ENCODE measurements at regions not wholly inside any gene's neighbourhood (a gene's known extent, or its start where the extent isn't known, plus 50 kb on each side); places are given as distances from the start of the nearest gene placed in this dataset.

DNA sequence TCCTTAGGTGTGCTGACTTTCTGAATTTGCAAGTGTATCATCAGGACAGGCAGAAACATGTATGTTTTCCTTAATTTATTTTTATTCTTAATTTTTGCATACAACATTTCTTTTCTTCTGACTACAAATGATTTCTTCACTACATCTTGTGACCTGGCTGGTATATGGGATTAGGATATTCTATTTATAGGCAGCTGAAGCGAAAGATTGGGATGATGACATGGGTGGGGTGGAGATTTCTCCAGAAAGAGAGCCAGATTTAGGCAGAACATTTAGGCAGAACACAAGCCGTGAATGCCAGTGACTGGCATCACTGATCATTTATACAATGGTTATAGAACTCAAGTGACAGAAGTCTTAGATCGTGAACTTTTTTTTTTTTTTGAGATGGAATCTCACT is 256.7 kb downstream of the KLF6 start:
- DNase-seq = no peak

DNA sequence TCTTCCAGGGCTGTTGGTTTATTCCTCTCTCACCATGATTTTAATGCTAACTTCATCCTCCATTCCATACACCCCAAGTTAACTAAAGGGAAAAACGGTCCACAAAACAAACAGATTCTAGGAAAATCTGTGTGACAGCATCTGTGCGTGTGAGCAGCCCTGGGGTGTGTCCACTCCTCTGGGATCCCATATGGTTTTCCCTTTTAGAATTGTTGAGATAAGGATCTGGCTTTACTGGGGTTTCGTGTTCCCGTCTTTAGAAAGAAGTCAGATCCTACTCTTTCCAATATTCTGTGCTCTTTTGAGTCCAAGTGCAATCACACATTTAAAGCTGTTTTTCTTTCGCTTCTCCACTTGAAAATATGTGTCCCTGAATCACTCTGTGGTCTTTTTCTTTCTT is 257.1 kb downstream of the KLF6 start:
- Histone ChIP-seq H3K4me1 (no peaks in the 10 kb centered on the region), H3K36me3 (no peaks in the 10 kb centered on the region), H3K4me3 (no peak overlapping the region), H3K9me3 (no peaks in the 10 kb centered on the region), H3K27me3 (no peaks in the 10 kb centered on the region), H3K27ac (no peak overlapping the region)
- WGBS (ENCODE audit: insufficient coverage, low coverage, low lambda C conversion rate, missing lambda C conversion rate) = 65% methylated on average over 5 of the region's 5 CpGs
- intact Hi-C loops (cut with DNase I) = no loop called here
- DNase-seq (no peak), ATAC-seq (no peak)
- TF ChIP-seq, protein P1, sequence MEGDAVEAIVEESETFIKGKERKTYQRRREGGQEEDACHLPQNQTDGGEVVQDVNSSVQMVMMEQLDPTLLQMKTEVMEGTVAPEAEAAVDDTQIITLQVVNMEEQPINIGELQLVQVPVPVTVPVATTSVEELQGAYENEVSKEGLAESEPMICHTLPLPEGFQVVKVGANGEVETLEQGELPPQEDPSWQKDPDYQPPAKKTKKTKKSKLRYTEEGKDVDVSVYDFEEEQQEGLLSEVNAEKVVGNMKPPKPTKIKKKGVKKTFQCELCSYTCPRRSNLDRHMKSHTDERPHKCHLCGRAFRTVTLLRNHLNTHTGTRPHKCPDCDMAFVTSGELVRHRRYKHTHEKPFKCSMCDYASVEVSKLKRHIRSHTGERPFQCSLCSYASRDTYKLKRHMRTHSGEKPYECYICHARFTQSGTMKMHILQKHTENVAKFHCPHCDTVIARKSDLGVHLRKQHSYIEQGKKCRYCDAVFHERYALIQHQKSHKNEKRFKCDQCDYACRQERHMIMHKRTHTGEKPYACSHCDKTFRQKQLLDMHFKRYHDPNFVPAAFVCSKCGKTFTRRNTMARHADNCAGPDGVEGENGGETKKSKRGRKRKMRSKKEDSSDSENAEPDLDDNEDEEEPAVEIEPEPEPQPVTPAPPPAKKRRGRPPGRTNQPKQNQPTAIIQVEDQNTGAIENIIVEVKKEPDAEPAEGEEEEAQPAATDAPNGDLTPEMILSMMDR (IDR thresholded peaks at IDR 0.05) = no peak
- no peak for TF ChIP-seq POLR2A (IDR thresholded peaks at IDR 0.05)

More for the DNA sequence above, 256.7 kb downstream of the KLF6 start:
- 61% methylated on average over 3 of the region's 3 CpGs for WGBS (ENCODE audit: insufficient coverage, low coverage, low lambda C conversion rate, missing lambda C conversion rate)
- TF ChIP-seq, protein P1 (IDR thresholded peaks at IDR 0.05) = no peak
- TF ChIP-seq POLR2A (IDR thresholded peaks at IDR 0.05) = no peak
- H3K4me1 ChIP-seq = no peaks in the 10 kb centered on the region
- H3K27me3 ChIP-seq = no peaks in the 10 kb centered on the region
- no peak overlapping the region for H3K27ac ChIP-seq
- H3K36me3 ChIP-seq = no peaks in the 10 kb centered on the region
- H3K4me3 ChIP-seq = no peak overlapping the region
- ATAC-seq = no peak
- H3K9me3 ChIP-seq = no peaks in the 10 kb centered on the region
- intact Hi-C loops (cut with DNase I) = no loop called here

DNA sequence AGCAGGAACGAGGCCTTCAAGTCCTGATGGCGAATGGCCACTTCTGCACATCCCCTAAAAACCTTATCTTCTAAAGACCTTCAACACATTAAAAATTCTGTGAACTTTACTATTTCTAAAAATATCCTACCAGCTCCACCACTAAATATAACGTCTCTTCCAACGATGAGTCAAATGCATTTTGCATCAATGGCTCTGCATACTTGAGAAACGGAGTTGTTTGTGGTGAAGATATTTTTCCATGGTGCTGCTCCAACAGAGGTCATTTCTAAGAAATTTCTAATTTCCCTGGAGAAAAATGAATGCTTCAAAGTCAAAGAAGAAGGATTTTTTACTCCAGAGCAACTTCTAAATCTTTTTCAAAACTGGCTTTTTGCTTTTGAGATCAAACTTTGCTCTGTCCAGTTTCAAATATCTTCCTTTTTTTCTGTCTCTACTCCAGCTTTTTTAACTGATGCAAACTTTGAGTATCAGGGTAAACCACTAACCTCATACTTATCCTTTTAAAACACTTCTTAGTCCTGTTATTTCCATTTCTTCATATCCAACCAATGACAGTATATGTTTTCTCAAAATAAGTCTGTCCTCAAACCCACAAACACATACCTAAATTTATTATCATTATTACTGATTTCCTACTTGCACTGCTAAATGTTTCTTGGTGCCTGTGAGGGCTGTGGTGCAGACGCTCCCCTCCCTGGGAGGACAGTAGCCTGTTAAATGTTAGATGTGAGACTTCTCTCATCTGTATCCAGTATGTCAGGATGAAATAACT is 258.1 kb downstream of the KLF6 start:
- intact Hi-C loops (cut with DNase I) = no loop called here
- ATAC-seq (no peak), DNase-seq (no peak)
- Histone ChIP-seq H3K36me3 (no peaks in the 10 kb centered on the region), H3K27ac (no peak overlapping the region), H3K9me3 (no peaks in the 10 kb centered on the region), H3K4me3 (no peak overlapping the region), H3K27me3 (no peaks in the 10 kb centered on the region), H3K4me1 (no peaks in the 10 kb centered on the region)
- WGBS (ENCODE audit: insufficient coverage, low coverage, low lambda C conversion rate, missing lambda C conversion rate) = 70% methylated on average over 4 of the region's 6 CpGs
- TF ChIP-seq, protein P1 (IDR thresholded peaks at IDR 0.05) = no peak

DNA sequence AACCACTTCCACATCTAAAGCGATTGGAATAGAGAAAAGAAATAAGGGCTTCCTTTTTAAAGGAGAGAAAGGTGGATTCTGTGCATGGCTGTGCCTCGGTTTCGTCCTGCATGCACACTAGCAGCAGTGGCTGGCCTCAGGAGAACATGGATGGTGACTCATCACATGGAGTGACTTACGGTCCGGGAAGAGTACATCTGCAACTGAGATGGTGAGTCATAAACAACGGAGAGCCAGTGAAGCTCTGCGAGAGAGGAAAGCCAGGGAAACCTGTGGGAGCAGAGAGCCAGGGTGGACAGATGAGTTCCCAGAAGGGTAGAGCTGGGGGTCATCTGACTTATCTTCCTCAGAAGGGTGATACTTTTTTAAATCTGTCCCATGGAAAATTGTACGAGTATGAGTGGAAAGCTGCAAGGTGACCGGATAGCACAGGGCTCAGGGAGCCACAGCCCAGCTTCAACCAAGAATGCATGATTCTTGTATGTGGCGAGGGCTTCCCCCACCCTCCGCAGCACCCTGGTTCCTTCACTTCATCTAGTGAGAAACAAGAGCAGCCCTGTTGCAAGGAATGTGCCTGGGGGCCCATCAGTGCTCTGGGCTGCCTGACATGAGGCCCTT is 259.1 kb downstream of the KLF6 start:
- Histone ChIP-seq H3K4me1 (no peaks in the 10 kb centered on the region), H3K27ac (no peak overlapping the region), H3K36me3 (no peaks in the 10 kb centered on the region), H3K27me3 (no peaks in the 10 kb centered on the region), H3K9me3 (no peaks in the 10 kb centered on the region), H3K4me3 (no peak overlapping the region)
- WGBS (ENCODE audit: insufficient coverage, low coverage, low lambda C conversion rate, missing lambda C conversion rate) = 62% methylated on average over 6 of the region's 11 CpGs
- peak in 1 of 4 donors; percentile 57 for ATAC-seq
- no peak for DNase-seq
- intact Hi-C loops (cut with DNase I) = no loop called here
- TF ChIP-seq, protein P1 (IDR thresholded peaks at IDR 0.05) = no peak
- no peak for TF ChIP-seq POLR2A (IDR thresholded peaks at IDR 0.05)

All from right lobe of liver (tissue), 6 donors.